ENCODE measurements at regions not wholly inside any gene's neighbourhood (a gene's known extent, or its start where the extent isn't known, plus 50 kb on each side); places are given as distances from the start of the nearest gene placed in this dataset.

- no peak for TF ChIP-seq RBM34 (IDR thresholded peaks at IDR 0.05; ENCODE audit: borderline replicate concordance, insufficient read depth, low read length)
- TF ChIP-seq SRSF9 (IDR thresholded peaks at IDR 0.05; ENCODE audit: borderline replicate concordance, low read depth, low read length): no peak
- TF ChIP-seq RBM39 (optimal IDR thresholded peaks at IDR 0.05; ENCODE audit: low read depth, low read length): no peak
- no peak for TF ChIP-seq FOXJ3 (CRISPR knock-in tag; IDR thresholded peaks at IDR 0.05)
- TF ChIP-seq EZH2 (IDR thresholded peaks at IDR 0.05; ENCODE audit: borderline replicate concordance, low read depth, low read length): no peak
- no peak for TF ChIP-seq HCFC1 (IDR thresholded peaks at IDR 0.05; ENCODE audit: low read depth, low read length)
- no peak for TF ChIP-seq SMC3 (conservative IDR thresholded peaks at IDR 0.05; ENCODE audit: insufficient read depth, low read depth, low read length)
Measured at GRCh38 chr18:53843763-53844162, 380.7 kb downstream of the MBD2 start.

All from K562 (cell line).